GM18873 (cell line): ENCODE measurements at regions not wholly inside any gene's neighbourhood (a gene's known extent, or its start where the extent isn't known, plus 50 kb on each side); places are given as distances from the start of the nearest gene placed in this dataset.
"Not testable (repeated sequence)": the region's sequence is repeated elsewhere in the genome, so short reads cannot be mapped to it uniquely, and the experiment has no call there.

ENCODE experiments used
- ATAC-seq: cut with Tn5 transposase; IDR thresholded peaks from one replicate; pipeline ENCODE4 v1.9.1; 2021; ENCODE audit warnings: mild to moderate bottlenecking, moderate library complexity, moderate number of reproducible peaks; ENCODE audit not compliant: unreplicated experiment, low FRiP score

DNA sequence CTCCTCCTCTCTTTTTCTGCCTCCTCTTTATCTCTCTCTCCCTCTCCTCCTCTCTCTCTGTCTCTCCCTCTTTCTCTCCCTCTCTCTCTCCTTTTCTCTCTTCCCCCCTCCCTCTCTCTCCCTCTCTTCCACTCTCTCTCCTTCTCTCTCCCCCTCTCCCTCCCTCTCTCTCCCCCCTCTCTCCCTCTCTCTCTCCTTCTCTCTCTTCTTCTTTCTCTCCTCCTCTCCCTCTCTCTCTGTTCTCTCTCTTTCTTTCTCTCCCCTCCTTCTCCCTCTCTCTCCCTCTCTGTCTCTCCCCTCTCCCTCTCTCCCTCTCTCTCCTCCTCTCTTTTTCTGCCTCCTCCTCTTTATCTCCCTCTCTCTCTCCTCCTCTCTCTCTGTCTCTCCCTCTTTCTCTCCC is 197.4 kb downstream of the UQCRFS1 start:
- ATAC-seq: no peak

DNA sequence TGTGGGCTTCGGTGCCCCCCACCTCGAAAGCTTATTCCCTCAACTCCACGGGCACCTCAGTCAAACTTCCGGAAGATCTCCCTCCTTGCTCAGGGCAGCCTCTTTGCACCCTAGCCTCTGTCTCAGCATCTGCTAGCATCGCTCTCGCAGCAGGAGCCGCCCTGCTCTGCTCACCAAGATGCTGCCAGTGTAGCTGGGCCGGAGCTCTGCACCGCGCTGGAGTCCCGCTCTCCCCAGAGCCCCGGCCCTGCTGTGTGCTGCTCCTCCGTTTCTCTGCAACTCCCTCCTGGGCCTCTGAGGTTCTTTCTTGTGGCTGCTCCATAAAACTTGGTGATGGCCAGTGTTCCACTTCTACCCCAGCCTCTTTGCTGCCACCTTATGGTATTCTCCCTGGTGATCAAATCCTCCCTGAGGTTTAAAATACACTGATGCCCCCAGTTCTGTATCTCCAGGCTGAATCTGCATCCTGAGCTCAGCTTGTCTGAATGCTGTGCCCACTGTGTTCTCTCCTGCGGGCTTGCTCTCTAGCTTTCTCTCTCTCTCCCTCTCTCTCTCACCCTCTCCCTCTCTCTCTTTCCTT is 198.0 kb downstream of the UQCRFS1 start:
- no peak for ATAC-seq

DNA sequence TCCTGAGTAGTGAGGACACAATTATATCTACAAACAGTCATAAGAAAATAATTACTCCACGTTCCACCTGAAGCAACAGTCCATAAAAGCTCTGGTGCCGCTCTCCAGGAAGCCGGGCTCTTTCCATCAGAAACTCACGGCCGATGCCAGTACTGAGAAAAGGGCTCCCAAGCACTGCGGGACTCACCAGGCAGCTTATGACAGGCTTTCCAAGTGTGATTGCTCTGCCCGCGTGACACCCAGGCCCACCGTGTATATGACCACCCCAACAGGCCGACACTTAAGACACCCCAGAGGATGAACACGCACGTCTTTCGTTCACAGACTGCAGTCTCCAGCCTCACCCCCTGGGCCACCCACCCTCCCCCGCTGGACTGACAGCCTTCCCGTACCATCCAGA is 199.0 kb downstream of the UQCRFS1 start:
- no peak for ATAC-seq

DNA sequence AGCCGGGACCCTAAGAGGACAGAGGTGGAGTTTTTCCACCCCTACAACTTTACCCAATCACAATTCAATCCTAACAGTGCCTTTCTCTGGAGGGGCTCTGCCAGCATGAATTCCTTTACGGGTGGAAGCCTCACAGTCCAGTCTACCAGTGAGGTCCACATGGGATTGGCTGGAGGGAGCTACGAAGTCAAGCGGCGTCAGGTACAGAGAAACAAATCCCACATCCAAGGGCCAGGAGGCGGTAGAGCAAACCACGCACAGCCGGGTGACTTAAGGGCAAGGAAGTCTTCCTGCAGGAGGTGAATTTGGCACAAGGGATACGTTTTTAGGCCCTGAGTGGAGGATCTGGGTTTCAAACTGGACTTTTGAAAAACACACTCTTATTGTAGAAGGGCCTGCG is 199.6 kb downstream of the UQCRFS1 start:
- ATAC-seq: no peak

DNA sequence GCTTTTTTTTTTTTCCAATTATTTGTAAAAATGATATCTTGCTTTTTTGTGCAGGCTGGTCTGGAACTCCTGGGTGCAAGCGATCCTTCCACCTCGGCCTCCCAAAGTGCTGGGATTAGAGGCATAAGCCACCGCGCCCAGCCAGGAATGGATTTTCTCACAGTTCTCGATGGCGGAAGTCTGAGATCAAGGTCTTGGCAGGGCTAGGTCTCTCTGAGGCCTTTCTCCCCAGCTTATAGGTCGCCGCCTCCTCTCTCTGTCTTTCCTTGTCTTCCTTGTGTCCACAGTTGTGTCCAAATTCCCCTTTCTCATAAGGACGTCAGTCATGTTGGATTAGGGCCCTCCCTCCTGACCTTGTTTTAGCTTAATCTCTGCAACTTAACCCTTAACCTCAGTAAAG is 200.5 kb downstream of the UQCRFS1 start:
- ATAC-seq: no peak

DNA sequence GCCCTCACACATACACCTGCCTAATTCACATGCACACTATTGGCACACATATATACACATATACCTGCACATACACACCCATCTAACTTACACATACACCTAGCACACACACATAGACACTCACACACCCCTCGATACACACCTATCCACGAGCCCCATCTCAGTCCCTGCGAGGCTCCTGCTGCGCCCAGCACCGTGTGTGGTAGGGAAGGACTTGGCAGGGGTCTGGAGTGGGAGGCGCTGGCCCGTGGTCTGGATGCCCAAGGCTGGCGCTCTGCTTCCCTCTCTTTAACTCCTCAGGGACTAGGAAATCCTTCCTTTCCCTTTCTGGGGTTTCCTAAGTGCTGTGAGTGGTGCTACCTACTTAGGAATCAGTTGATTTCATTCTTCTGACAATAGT is 202.7 kb downstream of the UQCRFS1 start:
- ATAC-seq: no peak

DNA sequence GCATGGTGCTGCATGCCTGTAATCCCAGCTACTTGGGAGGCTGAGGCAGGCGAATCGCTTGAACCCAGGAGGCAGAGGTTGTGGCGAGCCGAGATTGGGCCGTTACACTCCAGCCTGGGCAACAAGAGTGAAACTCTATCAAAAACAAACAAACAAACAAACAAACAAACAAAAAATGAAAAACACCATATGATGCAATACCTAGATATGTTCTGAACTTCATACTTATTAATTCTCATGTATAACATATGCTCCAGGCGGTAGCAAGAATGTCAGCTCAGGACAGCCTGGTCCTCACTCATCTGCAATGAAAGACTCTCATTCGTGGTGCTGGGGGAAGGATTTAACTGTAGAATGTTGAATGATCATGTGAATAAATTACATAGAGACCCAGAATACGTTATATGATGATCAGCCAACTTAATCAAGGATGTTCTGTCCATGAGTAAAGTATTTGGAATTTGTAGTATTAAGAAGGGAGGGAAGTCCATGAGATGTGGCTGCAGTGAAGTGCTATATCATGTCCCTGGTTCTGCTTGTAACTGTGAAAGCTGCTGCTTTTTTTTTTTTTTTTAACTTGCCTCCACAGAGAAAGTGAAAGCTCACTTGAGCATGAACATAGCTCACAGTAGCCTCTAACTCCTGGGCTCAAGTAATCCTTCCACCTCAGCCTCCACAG is 206.8 kb downstream of the UQCRFS1 start:
- no peak for ATAC-seq

DNA sequence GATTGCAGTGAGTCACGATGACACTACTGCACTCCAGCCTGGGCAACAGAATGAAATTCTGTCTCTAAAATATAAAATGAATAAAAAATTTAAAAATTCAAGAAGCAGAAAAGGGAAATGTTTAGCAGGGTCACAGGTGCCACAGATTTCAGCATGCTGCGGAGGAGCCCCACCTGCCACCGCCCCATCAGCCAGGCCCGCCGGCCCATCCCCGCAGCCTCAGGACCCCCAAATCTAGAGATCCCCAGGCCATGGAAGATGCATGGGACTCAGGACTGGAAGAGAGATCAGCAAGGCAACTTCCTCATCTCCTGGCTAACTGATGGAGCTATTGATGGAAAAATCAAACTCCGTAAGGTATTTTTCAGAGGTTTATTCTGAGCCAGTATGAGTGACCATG is 208.2 kb downstream of the UQCRFS1 start:
- no peak for ATAC-seq

DNA sequence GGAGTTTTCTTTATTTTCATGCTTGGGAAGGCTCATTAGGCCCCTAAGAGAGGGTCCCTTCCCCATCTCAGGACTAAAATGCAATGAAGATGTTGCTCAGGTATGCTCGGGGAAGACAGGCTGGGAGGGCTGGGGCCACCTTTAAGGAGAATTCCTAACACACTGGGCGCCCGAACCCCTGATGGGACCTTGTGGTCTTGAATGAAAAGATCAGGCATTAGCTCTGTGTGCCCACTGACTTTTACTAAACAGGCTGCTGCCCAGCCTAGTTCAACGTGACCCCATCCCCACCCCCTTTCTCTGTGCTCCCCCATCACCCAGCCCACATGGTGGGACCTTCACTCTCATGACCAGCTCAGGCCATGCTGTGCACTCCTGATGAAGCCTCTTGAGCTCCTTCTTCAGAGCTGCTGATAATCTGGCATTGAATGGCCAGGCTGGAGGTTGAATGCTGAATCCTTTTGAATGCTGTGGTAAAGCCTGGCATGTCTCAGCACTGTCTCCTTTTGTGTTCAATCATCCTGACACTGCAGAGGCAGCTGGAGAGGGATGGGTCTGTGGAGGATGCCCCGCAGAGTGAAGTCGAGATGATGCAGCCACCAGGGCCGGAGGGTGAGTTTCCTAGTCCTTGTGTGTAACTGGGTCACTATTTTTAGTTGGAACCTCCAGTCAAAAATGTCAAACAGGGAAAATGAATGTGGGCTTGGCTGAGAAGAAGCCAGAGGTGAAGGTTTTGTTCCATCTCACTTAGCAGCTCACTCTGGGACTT is 209.1 kb downstream of the UQCRFS1 start:
- no peak for ATAC-seq

DNA sequence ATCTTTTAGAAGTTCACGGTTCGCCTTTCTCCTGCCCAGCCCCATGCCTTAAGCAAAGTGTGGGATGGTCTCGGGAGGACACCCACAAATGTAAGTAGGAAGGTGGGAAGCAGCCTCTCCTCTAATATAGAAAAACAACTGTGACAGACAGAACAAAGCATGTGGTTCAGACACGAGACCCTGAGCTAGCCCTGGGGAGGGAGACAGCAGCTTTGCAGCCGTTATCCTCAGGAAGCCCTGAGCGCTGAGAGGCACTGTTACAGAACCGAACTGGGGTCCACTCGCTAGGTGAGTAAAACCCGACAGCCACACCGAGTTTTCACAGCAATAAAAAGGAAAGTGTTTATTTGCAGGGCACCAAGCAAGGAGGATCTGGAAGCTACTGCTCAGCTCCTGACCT is 210.6 kb downstream of the UQCRFS1 start:
- ATAC-seq: no peak

DNA sequence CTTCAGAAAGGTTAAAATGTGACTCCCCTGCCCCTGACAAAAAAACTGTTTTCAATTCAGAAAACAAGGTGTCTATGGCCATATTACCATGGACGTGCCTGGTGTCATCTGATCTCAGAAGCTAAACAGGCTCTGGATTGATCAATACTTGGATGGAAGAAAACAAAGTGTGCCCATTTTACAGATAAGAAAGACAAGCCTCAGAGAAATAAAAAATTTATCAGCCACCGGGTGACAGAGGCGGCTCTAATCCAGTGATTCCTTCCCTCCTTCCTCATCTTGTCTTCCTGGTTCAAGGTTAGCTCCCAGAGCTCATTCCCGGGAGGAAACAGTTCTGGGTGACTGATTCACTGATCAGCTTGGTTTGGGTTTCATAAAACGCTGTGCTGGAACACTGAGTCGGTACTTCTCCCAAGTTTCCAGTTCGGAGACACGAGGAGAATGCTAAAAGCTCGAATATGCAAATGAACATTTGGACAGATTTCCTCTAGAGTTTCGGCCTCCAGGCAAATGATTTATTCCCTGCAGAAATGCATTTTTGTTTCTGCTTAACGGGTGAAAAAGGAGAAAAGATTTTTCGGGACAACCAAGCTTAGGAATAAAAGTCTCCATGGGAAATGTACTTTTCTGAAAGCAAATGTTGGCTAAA is 211.2 kb downstream of the UQCRFS1 start:
- ATAC-seq: no peak

DNA sequence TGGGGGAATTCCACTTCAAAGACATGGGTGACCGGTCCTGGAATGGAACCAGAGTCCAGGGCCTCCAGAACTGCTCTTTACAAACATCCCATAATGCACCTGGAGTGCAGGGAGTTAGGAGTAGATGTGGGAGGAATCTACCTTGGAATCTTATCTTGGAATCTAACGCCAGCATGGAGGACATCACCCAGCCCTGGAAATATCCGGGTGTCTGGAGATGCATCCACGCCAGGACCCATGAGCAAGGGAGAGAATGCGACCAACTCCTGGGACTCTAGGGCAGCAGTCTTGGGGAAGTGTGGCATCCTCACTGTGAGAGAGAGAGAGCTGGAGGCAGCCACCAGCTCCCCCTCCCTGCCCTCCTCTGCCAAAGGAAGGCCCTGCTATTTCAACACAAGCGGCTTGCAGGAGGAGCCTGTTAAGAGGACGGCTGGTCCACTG is 211.8 kb downstream of the UQCRFS1 start:
- no peak for ATAC-seq

DNA sequence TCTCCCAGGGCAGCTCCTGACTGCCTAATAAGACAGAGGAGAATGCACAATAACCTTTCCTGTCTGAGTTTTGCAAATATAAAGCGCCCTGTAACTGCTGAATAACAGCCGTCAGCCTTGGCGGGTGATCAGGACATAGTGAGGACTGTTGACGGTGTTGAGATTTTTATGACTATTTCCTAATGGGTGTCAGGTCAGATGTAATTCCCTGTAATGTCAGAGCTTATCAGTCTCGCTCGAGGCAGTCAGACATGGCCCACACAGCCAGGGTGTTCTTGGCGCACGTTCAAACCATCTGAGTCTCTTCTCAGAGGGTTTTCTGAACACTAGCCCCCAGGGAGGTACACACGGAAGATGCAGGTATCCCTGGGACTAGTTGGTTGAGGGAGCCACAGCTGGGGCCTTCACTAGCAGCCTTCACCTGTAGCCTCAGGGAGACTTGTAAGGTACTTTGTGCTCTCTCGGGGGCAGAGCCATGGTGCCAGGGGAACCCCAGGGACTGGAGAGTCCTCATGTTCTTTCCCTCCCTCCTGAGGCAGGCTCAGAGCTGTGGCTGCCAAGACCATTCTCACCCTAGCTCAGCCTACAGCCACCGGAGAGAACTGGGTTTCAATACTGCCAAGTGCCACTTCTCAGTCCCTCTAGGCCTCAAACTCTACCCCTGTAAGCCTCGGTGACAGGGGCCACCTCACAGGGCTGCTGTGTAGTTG is 213.1 kb downstream of the UQCRFS1 start:
- ATAC-seq: no peak

DNA sequence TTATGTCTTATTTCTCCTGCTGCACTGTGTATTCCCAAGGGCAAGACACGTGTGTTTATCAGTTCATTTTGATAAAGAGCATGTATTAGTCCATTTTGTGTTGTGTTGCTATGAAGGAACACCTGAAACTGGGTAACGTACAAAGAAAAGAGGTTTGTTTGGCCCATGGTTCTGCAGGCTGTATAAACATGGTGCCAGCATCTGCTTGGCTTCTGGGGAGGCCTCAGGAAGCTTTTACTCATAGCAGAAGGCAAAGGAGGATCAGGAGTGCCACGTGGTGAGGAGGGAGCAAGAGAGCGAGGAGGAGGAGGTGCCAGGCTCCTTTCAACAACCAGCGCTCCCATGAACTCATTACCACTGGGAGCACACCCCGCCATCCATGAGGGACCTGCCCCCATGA is 214.0 kb downstream of the UQCRFS1 start:
- ATAC-seq: no peak

DNA sequence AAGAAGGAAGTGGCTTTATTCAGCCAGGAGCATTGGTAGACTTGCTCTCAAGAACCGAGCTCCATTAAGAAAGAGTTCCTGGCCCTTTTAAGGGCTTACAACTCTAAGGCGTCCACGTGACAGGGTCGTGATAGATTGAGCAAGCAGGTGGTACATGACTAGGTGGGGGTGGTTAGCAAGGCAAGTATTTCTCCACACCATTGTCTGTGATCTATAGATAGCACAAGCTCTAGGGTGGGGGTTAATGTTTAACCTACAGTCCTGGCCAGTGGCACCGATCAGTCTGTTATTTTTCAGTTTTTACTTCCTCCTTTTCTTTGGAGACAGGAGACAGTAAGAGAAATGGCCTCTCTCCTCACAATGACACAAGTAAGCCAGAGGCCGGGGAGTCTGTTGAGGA is 215.1 kb downstream of the UQCRFS1 start:
- not testable (repeated sequence) for ATAC-seq

DNA sequence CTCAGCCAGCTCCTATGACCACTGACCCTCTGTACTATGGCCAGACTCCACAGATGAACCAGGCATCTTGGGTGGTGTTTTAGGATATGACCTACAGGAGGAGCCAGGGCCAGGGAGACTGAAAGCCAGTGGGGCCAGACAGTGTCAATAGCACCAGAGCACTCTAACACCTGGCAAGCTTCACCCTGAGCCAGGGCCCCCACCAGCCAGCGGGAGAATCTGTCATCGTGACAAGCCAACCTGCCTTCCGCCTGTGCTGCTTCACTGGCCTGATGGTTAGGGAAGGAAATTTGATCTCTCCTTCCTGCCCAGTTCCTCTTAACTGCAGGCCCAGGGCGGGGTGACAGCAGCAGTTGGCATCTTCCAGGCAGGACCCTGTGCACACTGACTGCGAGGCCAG is 222.4 kb downstream of the UQCRFS1 start:
- no peak for ATAC-seq

DNA sequence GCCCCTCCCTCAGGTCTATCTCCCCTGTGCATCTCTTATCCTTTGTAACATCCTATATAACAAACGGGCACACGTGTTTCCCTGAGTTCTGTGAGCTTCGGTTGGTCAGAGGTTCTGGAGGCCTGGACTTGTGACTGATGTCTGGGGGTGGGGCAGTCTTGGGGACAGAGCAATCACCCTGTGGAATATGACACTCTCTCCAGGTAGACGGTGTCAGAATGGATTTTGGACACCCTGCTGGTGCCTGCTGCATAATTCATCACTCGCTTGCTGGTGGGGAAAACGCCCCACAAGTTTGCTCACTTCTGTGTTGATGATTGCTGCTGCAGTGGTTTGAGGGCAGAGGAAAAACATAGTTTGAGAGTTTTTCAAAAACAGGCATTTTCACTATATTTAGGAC is 223.2 kb downstream of the UQCRFS1 start:
- no peak for ATAC-seq

DNA sequence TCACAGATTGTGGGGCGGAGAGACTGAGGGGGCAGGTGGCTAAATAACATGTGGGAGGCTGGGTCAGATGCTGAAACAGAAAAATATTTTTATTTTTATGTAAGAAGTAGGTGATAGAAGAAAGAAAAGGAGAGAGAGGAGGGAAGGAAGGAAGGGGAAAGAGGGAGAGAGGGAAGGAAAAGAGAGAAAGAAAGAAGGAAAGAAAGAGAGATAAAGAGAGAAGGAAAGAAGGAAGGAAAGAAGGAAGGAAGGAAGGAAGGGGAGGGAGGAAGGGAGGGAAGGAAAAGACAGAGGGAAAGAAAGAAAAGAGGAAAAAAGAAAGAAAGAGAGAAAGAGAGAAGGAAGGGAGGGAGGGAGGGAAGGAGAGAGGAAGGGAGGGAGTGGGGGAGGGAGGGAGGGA is 224.9 kb downstream of the UQCRFS1 start:
- no peak for ATAC-seq

DNA sequence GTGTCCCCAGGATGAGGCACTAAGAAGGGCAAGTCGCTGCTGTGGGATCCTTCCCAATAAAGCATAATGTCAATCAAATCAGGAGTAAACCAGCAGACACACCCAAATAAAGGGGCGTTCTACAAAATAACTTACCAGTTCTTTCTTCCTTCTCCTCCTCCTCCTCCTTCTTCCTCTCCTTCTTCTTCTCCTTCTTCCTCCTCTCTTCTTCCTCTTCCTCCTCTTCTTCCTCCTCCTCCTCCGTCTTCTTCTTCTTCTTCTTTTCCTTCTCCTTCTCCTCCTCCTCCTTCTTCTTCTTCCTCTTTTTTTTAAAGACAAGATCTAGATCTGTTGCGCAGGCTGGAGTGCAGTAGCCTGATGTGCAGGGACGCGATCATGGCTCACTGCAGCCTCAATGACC is 225.8 kb downstream of the UQCRFS1 start:
- no peak for ATAC-seq

DNA sequence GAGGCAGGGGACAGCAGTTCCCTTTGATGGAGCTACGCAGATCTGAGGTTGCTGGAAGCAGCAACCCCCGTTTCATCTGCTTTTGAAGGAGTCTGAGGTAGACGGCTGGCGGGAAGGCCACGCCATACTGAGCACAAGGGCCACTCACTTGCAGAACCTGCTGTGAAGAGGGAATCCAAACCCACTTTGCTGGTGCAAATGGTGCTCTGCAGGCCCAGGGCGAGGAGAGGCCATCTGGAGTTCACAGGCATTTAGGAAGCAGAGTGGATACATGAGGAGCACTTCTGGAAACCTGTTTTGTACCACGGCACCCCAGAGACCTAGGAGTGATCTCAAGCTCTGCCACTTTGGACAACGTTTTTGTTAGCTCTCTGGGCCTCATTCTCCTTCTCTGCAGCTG is 227.8 kb downstream of the UQCRFS1 start:
- no peak for ATAC-seq

DNA sequence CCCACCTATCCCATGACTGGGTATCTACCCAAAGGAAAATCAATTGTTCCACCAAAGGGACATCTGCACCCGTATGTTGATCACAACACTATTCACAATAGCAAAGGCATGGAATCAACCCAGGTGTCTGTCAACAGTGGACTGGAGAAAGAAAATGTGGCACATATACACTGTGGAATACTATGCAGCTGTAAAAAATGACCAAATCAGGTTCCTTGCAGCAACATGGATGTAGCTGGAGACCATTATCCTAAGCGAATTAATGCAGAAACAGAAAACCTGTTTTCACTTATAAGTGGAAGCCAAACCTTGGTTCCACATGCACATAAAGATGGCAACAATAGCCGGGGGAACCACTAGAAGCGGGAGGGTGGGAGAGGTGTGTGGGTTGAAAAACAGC is 228.6 kb downstream of the UQCRFS1 start:
- ATAC-seq: no peak
